H1 (cell line): ENCODE measurements at regions not wholly inside any gene's neighbourhood (a gene's known extent, or its start where the extent isn't known, plus 50 kb on each side); places are given as distances from the start of the nearest gene placed in this dataset.

Experiments used
- CTCF ChIA-PET: fragments of 300-600 bp; sonication (Branson Sonifier 250); formaldehyde crosslinking; loops from one replicate; lab custom pipeline; 2021; ENCODE audit not compliant: partially characterized antibody; lab: Charles Lee
- POLR2A ChIA-PET: fragments of 300-600 bp; sonication (Branson Sonifier 250); formaldehyde crosslinking; loops from one replicate; lab custom pipeline; 2021; ENCODE audit warnings: inconsistent platforms; ENCODE audit not compliant: partially characterized antibody; lab: Charles Lee
- DNase-seq, 2 experiments: peaks; one replicate each; pipeline versions ENCODE4 v3.0.0 to v3.0.0-alpha.2; 2010 to 2022; ENCODE audit warnings: low spot score in 2 of 2, low read depth in 1 of 2, mixed read lengths in 1 of 2
- FAIRE-seq: peaks from 2 replicates; lab custom pipeline; 2011; peaks lifted over from hg19 to GRCh38; lab: Jason Lieb, UNC
- H2AFZ ChIP-seq: 2 replicates; pipeline ENCODE4 v1.8.1; 2012; ENCODE audit warnings: low read length, inconsistent platforms
- H2AK5ac ChIP-seq: 2 replicates; pipeline ENCODE4 v1.6.1; 2013; ENCODE audit warnings: low read depth, low read length
- H2BK120ac ChIP-seq: replicated peaks from 2 replicates; pipeline ENCODE3; 2013; ENCODE audit warnings: low read depth, low read length, inconsistent platforms
- H2BK12ac ChIP-seq: 2 replicates; pipeline ENCODE4 v1.6.1; 2013; ENCODE audit warnings: low read depth, low read length
- H2BK15ac ChIP-seq: 2 replicates; pipeline ENCODE4 v1.6.1; 2013; ENCODE audit warnings: low read length
- H2BK20ac ChIP-seq: 2 replicates; pipeline ENCODE4 v1.6.1; 2013; ENCODE audit warnings: low read length
- H2BK5ac ChIP-seq: 2 replicates; pipeline ENCODE4 v1.6.1; 2013; ENCODE audit warnings: low read depth, low read length
- H3K14ac ChIP-seq: 2 replicates; pipeline ENCODE4 v1.6.1; 2013; ENCODE audit warnings: inconsistent platforms; ENCODE audit not compliant: insufficient read length
- H3K18ac ChIP-seq: 2 replicates; pipeline ENCODE4 v1.6.1; 2013; ENCODE audit warnings: low read length; ENCODE audit errors: extremely low read depth
- H3K23ac ChIP-seq: 2 replicates; pipeline ENCODE4 v1.6.1; 2013; ENCODE audit warnings: inconsistent platforms; ENCODE audit not compliant: insufficient read length
- H3K23me2 ChIP-seq: 2 replicates; pipeline ENCODE4 v1.6.1; 2013; ENCODE audit warnings: low read depth, low read length
- H3K27ac ChIP-seq: 2 replicates; pipeline ENCODE4 v1.6.1; 2011; ENCODE audit warnings: low read depth, low read length, inconsistent platforms
- H3K27me3 ChIP-seq, 4 experiments: replicated peaks in 1 of 4; 1 replicate in 1 of 4; 2 replicates in 3 of 4; pipeline versions ENCODE4 v1.6.1 to v1.8.1; 2011 to 2013; ENCODE audit warnings: low read length in 3 of 4, mild to moderate bottlenecking in 3 of 4, inconsistent platforms in 2 of 4, mixed read lengths in 2 of 4, moderate library complexity in 1 of 4; ENCODE audit not compliant: control insufficient read depth in 3 of 4, insufficient read depth in 3 of 4; ENCODE audit errors: extremely low read depth in 1 of 4
- H3K36me3 ChIP-seq, 4 experiments: 2 replicates each; pipeline versions ENCODE4 v1.6.1 to v1.8.1; 2011 to 2013; ENCODE audit warnings: mild to moderate bottlenecking in 4 of 4, low read length in 3 of 4, moderate library complexity in 2 of 4, control low read depth in 1 of 4, inconsistent platforms in 1 of 4; ENCODE audit not compliant: insufficient read depth in 4 of 4, control insufficient read depth in 2 of 4
- H3K4ac ChIP-seq: replicated peaks from 2 replicates; pipeline ENCODE3; 2013; ENCODE audit warnings: low read length, low read depth, mixed read lengths, inconsistent platforms; ENCODE audit not compliant: insufficient read length
- H3K4me1 ChIP-seq, 4 experiments: replicated peaks in 1 of 4; 1 replicate in 1 of 4; 2 replicates in 3 of 4; pipeline versions ENCODE4 v1.6.1 to v1.8.1; 2011 to 2013; ENCODE audit warnings: low read length in 3 of 4, inconsistent platforms in 2 of 4, mixed read lengths in 1 of 4; ENCODE audit not compliant: insufficient read depth in 4 of 4, control insufficient read depth in 3 of 4
- H3K4me2 ChIP-seq, 2 experiments: 2 replicates each; pipeline versions ENCODE4 v1.6.1 to v1.8.1; 2011 to 2013; ENCODE audit warnings: low read depth in 2 of 2, low read length in 2 of 2, control low read depth in 1 of 2, inconsistent platforms in 1 of 2, mild to moderate bottlenecking in 1 of 2; ENCODE audit not compliant: insufficient read depth in 1 of 2
- H3K4me3 ChIP-seq, 4 experiments: fragments of 200-600, 300-600 bp in 1 of 4; sonication (generic), shearing (Covaris generic), sonication (Bioruptor Twin) in 1 of 4; 2 replicates each; pipeline versions ENCODE4 v1.5.1 to v1.8.1; 2011 to 2016; ENCODE audit warnings: low read length in 4 of 4, low read depth in 3 of 4, control low read depth in 2 of 4, inconsistent platforms in 2 of 4, mild to moderate bottlenecking in 2 of 4, mixed read lengths in 1 of 4, moderate library complexity in 1 of 4; ENCODE audit not compliant: insufficient read depth in 2 of 4; ENCODE audit errors: extremely low read depth in 1 of 4
- H3K56ac ChIP-seq: replicated peaks from 2 replicates; pipeline ENCODE3; 2013; ENCODE audit warnings: low read depth, mild to moderate bottlenecking, mixed read lengths, low read length, inconsistent platforms; ENCODE audit not compliant: insufficient read length
- H3K79me1 ChIP-seq: 2 replicates; pipeline ENCODE4 v1.6.1; 2013; ENCODE audit warnings: low read depth, low read length, control low read depth
- H3K79me2 ChIP-seq, 2 experiments: 2 replicates each; pipeline versions ENCODE4 v1.6.1 to v1.8.1; 2012 to 2013; ENCODE audit warnings: low read length in 2 of 2, mild to moderate bottlenecking in 2 of 2, inconsistent platforms in 1 of 2; ENCODE audit not compliant: insufficient read depth in 2 of 2, control insufficient read depth in 1 of 2
- H3K9ac ChIP-seq, 4 experiments: replicated peaks in 1 of 4; 1 replicate in 1 of 4; 2 replicates in 3 of 4; pipeline versions ENCODE4 v1.6.1 to v1.8.1; 2011 to 2013; ENCODE audit warnings: low read depth in 3 of 4, low read length in 3 of 4, control low read depth in 2 of 4, mild to moderate bottlenecking in 2 of 4, moderate library complexity in 2 of 4, inconsistent platforms in 1 of 4; ENCODE audit errors: extremely low read depth in 1 of 4
- H3K9me3 ChIP-seq, 2 experiments: 2 replicates each; pipeline versions ENCODE4 v1.6.1 to v1.8.1; 2012 to 2013; ENCODE audit warnings: mild to moderate bottlenecking in 2 of 2, moderate library complexity in 2 of 2, control low read depth in 1 of 2, inconsistent platforms in 1 of 2, low read depth in 1 of 2, low read length in 1 of 2, mixed read lengths in 1 of 2; ENCODE audit not compliant: insufficient read depth in 2 of 2
- H4K20me1 ChIP-seq, 2 experiments: replicated peaks in 1 of 2; 2 replicates each; pipeline versions ENCODE3 to v1.8.1; 2011 to 2013; ENCODE audit warnings: inconsistent platforms in 2 of 2, low read length in 2 of 2, mild to moderate bottlenecking in 1 of 2; ENCODE audit not compliant: insufficient read depth in 2 of 2, control insufficient read depth in 1 of 2
- H4K5ac ChIP-seq: 2 replicates; pipeline ENCODE4 v1.6.1; 2013; ENCODE audit warnings: low read length, low read depth, mixed read lengths, inconsistent platforms; ENCODE audit not compliant: insufficient read length
- H4K8ac ChIP-seq: 2 replicates; pipeline ENCODE4 v1.8.0; 2013; ENCODE audit warnings: mild to moderate bottlenecking, moderate library complexity, low read length, inconsistent platforms; ENCODE audit not compliant: insufficient read depth; ENCODE audit errors: extremely low read depth
- H4K91ac ChIP-seq: replicated peaks from 2 replicates; pipeline ENCODE3; 2013; ENCODE audit warnings: low read length, mixed read lengths, inconsistent platforms; ENCODE audit not compliant: insufficient read length
- CREB1 ChIP-seq: IDR thresholded peaks from 2 replicates; pipeline ENCODE4 v1.6.1; 2012; ENCODE audit warnings: inconsistent platforms
- HDAC2 ChIP-seq, 2 experiments: fragments of 300-600 bp in 1 of 2; sonication (generic) in 1 of 2; IDR thresholded peaks; 2 replicates each; pipeline ENCODE4 v1.6.1; 2011 to 2012; ENCODE audit warnings: low read depth in 2 of 2, low read length in 2 of 2, mild to moderate bottlenecking in 2 of 2, moderate library complexity in 2 of 2, borderline replicate concordance in 1 of 2, inconsistent platforms in 1 of 2
- NRF1 ChIP-seq: IDR thresholded peaks from 2 replicates; pipeline ENCODE4 v1.6.1; 2011; ENCODE audit warnings: mild to moderate bottlenecking, low read depth, low read length, improper control_type of control experiment
- TCF12 ChIP-seq: IDR thresholded peaks from 2 replicates; pipeline ENCODE4 v1.6.1; 2011; ENCODE audit warnings: low read depth, mild to moderate bottlenecking, low read length
- WGBS, 2 experiments: shearing (Covaris generic) in 1 of 2; methylation state at CpG; one replicate each; pipeline versions ENCODE4 v1.1.6 to v1.1.7; 2013 to 2015; ENCODE audit warnings: low lambda C conversion rate in 2 of 2, mixed read lengths in 2 of 2, inconsistent platforms in 1 of 2, low coverage in 1 of 2, missing lambda C conversion rate in 1 of 2; ENCODE audit not compliant: insufficient replicate concordance in 2 of 2, insufficient coverage in 1 of 2, insufficient read length in 1 of 2; ENCODE audit errors: extremely low coverage in 1 of 2, missing lambda C conversion rate in 1 of 2; 5-methylcytosine and 5-hydroxymethylcytosine counted together

GRCh38 chr1:65703853-65704252, 88.8 kb upstream of the PDE4B start:
- WGBS, 2 experiments = 64% methylated on average over 4 of the region's 4 CpGs; no CpG with 5 or more reads in 1 of the 2 experiments
- CTCF ChIA-PET = interaction anchor here (0.6 to 2.5 kb wide), 4 partner anchors 11 to 245 kb away, joined by 3 to 10 read pairs (median 4); no protein-coding TSS in a partner anchor

More at GRCh38 chr1:65703853-65704252, 88.8 kb upstream of the PDE4B start:
- Histone ChIP-seq H3K14ac (no peak overlapping the region), H2BK15ac (no peak overlapping the region), H2AK5ac (no peak overlapping the region), H3K56ac (no peak overlapping the region), H3K79me2 (no peaks in the 10 kb centered on the region), H2BK20ac (no peak overlapping the region), H4K91ac (no peak overlapping the region), H3K36me3 (no peaks in the 10 kb centered on the region), H3K79me1 (no peaks in the 10 kb centered on the region), H3K4me3 (no peak overlapping the region), H3K27ac (no peak overlapping the region), H3K4me1 (no peaks in the 10 kb centered on the region), H2BK12ac (no peak overlapping the region), H2BK120ac (no peak overlapping the region), H3K4me2 (no peak overlapping the region), H2BK5ac (no peak overlapping the region), H4K8ac (no peak overlapping the region), H4K5ac (no peak overlapping the region), H3K18ac (no peak overlapping the region), H3K23me2 (no peaks in the 10 kb centered on the region), H3K4ac (no peak overlapping the region), H2AFZ (no peak overlapping the region), H3K9ac (no peak overlapping the region), H3K9me3 (no peaks in the 10 kb centered on the region), H3K27me3 (no peaks in the 10 kb centered on the region), H3K23ac (no peak overlapping the region), H4K20me1 (no peaks in the 10 kb centered on the region)
- POLR2A ChIA-PET = no interaction called here
- DNase-seq (no peak), FAIRE-seq (no peak)
- TF ChIP-seq TCF12 (no peak), NRF1 (no peak), HDAC2 (IDR thresholded peaks at IDR 0.05; ENCODE audit: borderline replicate concordance in 1 of 2, low read depth in 2 of 2, low read length in 2 of 2) (no peak), CREB1 (no peak)
